ENCODE measurements at regions not wholly inside any gene's neighbourhood (a gene's known extent, or its start where the extent isn't known, plus 50 kb on each side); places are given as distances from the start of the nearest gene placed in this dataset.

GRCh38 chr16:65781855-65782254, 584.6 kb upstream of the CDH5 start:
- no peak for DNase-seq (ENCODE audit: low spot score)
- no peak for TF ChIP-seq CTCF (IDR thresholded peaks at IDR 0.05; ENCODE audit: extremely low read depth, missing control alignments)

- no peak for TF ChIP-seq CTCF (IDR thresholded peaks at IDR 0.05; ENCODE audit: extremely low read depth, missing control alignments)
- DNase-seq (ENCODE audit: low spot score) = no peak
Observed at GRCh38 chr16:65781363-65781762, 585.1 kb upstream of the CDH5 start.

- no peak for TF ChIP-seq CTCF (IDR thresholded peaks at IDR 0.05; ENCODE audit: extremely low read depth, missing control alignments)
- DNase-seq (ENCODE audit: low spot score) = no peak
Observed at GRCh38 chr16:65779201-65779600, 587.3 kb upstream of the CDH5 start.

- no peak for TF ChIP-seq CTCF (IDR thresholded peaks at IDR 0.05; ENCODE audit: extremely low read depth, missing control alignments)
- DNase-seq (ENCODE audit: low spot score) = no peak
Observed at GRCh38 chr16:65776639-65777183, 589.8 kb upstream of the CDH5 start.

GRCh38 chr16:65775829-65776228, 590.7 kb upstream of the CDH5 start:
- TF ChIP-seq CTCF (IDR thresholded peaks at IDR 0.05; ENCODE audit: extremely low read depth, missing control alignments) = no peak
- DNase-seq (ENCODE audit: low spot score) = no peak

GRCh38 chr16:65774350-65774749, 592.1 kb upstream of the CDH5 start:
- TF ChIP-seq CTCF (IDR thresholded peaks at IDR 0.05; ENCODE audit: extremely low read depth, missing control alignments) = no peak
- DNase-seq (ENCODE audit: low spot score) = no peak

- TF ChIP-seq CTCF (IDR thresholded peaks at IDR 0.05; ENCODE audit: extremely low read depth, missing control alignments) = no peak
- DNase-seq (ENCODE audit: low spot score) = no peak
Observed at GRCh38 chr16:65773301-65773874, 593.1 kb upstream of the CDH5 start.
